ENCODE measurements at regions not wholly inside any gene's neighbourhood (a gene's known extent, or its start where the extent isn't known, plus 50 kb on each side); places are given as distances from the start of the nearest gene placed in this dataset.
"Not testable (repeated sequence)": the region's sequence is repeated elsewhere in the genome, so short reads cannot be mapped to it uniquely, and the experiment has no call there.

DNA sequence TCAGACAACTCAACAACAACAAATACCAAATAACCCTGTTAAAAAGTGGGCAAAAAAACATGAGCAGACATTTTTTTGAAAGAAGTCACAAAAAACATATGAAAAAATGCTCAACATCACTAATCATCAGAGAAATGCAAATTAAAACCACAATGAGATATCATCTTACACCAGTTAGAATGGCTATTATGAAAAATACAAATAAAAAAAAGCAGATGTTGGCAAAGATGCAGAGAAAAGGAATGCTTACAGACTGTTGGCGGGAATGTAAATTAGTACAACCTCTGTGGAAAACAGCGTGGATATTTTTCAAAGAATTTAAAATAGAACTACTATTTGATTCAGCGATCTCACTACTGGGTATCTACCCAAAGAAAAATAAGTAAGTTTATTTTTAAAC lies 114.0 kb downstream of the SLC38A4 start:
- Mint-ChIP-seq H3K4me1 (ENCODE audit: low read depth) (no peaks in the 10 kb centered on the region), H3K9me3 (no peaks in the 10 kb centered on the region), H3K27me3 (ENCODE audit: insufficient read depth) (peaks cover 5% of the 10 kb centered on the region), H3K27ac (no peak overlapping the region), H3K4me3 (no peak overlapping the region), H3K36me3 (ENCODE audit: low read depth) (no peaks in the 10 kb centered on the region)
- intact Hi-C loops (cut with micrococcal nuclease), result no loop called here
- no peak for DNase-seq (ENCODE audit: low spot score)

DNA sequence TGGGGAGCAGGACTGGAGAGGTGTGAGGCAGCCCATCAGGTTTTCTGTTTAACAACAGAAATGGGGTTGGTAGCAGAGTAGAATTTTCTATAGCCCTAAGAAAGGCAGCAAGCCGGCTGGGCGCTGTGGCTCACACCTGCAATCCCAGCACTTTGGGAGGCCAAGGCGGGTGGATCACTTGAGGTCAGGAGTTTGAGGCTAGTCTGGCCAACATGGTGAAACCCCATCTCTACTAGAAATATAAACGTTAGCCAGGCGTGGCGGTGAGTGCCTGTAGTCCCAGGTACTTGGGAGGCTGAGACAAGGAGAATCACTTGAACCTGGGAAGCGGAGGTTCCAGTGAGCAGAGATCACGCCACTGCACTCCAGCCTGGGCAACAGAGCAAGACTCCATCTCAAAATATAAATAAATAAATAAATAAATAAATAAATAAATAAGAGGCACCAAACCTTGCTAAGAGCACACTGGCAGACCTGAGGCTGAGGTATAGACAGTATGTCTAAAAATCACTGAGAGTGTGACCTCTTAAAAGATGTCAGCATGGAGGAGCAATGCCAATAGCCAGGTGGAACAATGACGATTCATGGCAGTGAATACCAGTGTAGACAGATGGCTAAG lies 115.6 kb downstream of the SLC38A4 start:
- peaks cover 5% of the 10 kb centered on the region for H3K27me3 Mint-ChIP-seq (ENCODE audit: insufficient read depth)
- H3K4me3 Mint-ChIP-seq, result no peak overlapping the region
- no peaks in the 10 kb centered on the region for H3K9me3 Mint-ChIP-seq
- no peak for DNase-seq (ENCODE audit: low spot score)
- no peak overlapping the region for H3K27ac Mint-ChIP-seq
- H3K36me3 Mint-ChIP-seq (ENCODE audit: low read depth), result no peaks in the 10 kb centered on the region
- no peaks in the 10 kb centered on the region for H3K4me1 Mint-ChIP-seq (ENCODE audit: low read depth)
- intact Hi-C loops (cut with micrococcal nuclease), result no loop called here

DNA sequence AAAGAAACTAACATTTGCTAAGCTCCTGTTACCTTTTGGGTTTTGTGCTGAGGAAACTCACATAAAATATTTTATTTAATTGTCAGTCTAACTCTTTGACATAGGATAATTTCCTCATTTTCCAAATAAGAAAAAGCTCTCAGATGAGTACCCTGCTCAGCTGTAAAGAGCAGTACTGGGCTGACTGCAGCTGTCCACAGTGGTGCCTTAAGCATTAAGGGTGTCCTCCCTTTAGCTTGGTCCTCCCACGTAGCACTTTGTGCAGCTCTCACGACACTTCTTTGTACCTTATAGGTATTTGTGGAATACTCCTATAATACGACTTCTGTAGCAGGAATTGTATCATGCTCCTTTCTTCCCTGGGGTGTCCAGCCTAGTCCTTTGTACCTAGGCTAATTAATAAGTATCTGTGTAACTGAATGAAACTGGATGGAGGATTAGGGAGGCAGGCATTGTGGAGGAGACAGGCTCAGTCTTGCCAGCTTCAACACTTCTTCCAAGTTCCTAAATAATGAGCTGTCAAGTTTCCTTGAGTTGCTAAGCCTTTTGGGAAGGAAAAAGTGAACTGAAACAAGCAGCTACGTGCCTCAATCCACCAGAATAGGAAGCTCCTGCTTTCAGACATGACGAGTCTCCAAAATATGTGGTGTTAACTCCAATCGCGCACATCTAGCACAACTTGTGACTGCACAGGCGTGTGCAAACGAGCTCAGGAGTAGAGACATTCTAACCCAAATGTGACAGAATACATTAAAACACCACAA lies 123.0 kb downstream of the SLC38A4 start:
- Mint-ChIP-seq H3K9me3 (peaks cover 16% of the 10 kb centered on the region), H3K4me1 (ENCODE audit: low read depth) (no peaks in the 10 kb centered on the region), H3K4me3 (no peak overlapping the region)

DNA sequence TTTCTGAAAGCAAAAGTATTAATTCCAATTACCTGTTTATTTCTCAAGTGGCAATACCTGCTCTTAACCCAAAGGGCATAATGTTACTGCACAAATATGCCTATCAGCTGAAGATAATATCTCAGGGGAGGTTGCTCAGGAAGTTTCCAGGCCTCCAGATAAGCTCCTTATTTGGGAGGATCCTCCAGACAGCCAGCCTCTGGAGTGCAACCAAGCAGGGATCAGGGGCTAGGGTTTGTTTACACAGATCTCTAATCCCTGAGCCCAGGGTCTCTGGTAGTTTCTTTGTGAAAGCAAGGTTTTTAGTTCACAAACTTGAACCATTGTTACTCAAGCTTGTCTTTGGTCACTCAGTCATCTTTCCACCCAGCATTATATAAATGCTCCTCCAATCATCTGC lies 124.4 kb downstream of the SLC38A4 start:
- no peak overlapping the region for H3K4me3 Mint-ChIP-seq
- no peaks in the 10 kb centered on the region for H3K4me1 Mint-ChIP-seq (ENCODE audit: low read depth)
- peaks cover 2% of the 10 kb centered on the region for H3K36me3 Mint-ChIP-seq (ENCODE audit: low read depth)
- peaks cover 5% of the 10 kb centered on the region for H3K27me3 Mint-ChIP-seq (ENCODE audit: insufficient read depth)
- peaks cover 22% of the 10 kb centered on the region for H3K9me3 Mint-ChIP-seq
- DNase-seq (ENCODE audit: low spot score), result no peak
- intact Hi-C loops (cut with micrococcal nuclease), result no loop called here
- no peak overlapping the region for H3K27ac Mint-ChIP-seq

More for the DNA sequence above, 123.0 kb downstream of the SLC38A4 start:
- DNase-seq (ENCODE audit: low spot score), result no peak
- Mint-ChIP-seq H3K36me3 (ENCODE audit: low read depth) (peaks cover 2% of the 10 kb centered on the region), H3K27ac (no peak overlapping the region), H3K27me3 (ENCODE audit: insufficient read depth) (peaks cover 4% of the 10 kb centered on the region)
- intact Hi-C loops (cut with micrococcal nuclease), result no loop called here

DNA sequence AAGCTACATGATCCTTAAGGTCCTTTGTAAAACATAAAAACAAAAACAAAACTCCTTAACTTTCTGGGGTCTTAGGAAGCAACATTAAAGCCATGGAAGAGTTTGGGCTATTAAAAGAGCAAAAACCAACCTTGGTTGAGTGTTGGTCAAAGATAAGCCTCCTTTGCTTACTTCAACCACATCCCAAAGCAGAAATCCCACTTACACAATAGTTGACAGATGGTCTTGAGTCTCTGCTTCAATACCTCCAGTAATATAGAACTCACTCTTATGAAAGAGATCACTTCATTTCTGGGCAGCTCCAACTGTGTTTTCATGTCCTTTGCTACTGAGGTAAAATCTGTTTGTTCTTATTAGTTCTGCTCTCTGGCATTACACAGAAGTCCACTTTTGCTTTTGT lies 125.8 kb downstream of the SLC38A4 start:
- peaks cover 22% of the 10 kb centered on the region for H3K9me3 Mint-ChIP-seq
- no peak overlapping the region for H3K4me3 Mint-ChIP-seq
- intact Hi-C loops (cut with micrococcal nuclease), result no loop called here
- H3K27me3 Mint-ChIP-seq (ENCODE audit: insufficient read depth), result peaks cover 5% of the 10 kb centered on the region
- peaks cover 2% of the 10 kb centered on the region for H3K36me3 Mint-ChIP-seq (ENCODE audit: low read depth)
- DNase-seq (ENCODE audit: low spot score), result no peak
- no peaks in the 10 kb centered on the region for H3K4me1 Mint-ChIP-seq (ENCODE audit: low read depth)
- H3K27ac Mint-ChIP-seq, result no peak overlapping the region

DNA sequence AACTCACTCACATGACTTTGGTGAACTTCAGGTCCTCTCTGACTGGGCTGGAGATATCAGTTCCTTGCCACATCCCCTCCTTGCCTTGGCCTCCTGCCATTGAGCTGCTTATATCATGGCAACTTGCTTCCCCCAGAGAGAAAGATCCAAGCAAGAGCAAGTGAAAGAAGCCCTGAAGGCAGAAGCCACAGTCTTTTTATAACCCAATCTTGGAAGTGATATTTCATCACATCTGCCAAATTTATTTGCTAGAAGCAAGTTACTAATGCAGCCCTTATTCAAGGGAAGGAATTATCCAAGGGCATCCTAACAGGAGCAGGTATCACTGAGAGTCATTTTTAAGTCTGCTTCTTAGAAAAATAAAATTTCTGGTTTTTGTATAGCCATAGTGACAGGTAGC lies 127.8 kb downstream of the SLC38A4 start:
- peaks cover 5% of the 10 kb centered on the region for H3K27me3 Mint-ChIP-seq (ENCODE audit: insufficient read depth)
- H3K27ac Mint-ChIP-seq, result no peak overlapping the region
- intact Hi-C loops (cut with micrococcal nuclease), result no loop called here
- H3K9me3 Mint-ChIP-seq, result peaks cover 14% of the 10 kb centered on the region
- no peak overlapping the region for H3K4me3 Mint-ChIP-seq
- DNase-seq (ENCODE audit: low spot score), result no peak
- H3K4me1 Mint-ChIP-seq (ENCODE audit: low read depth), result no peaks in the 10 kb centered on the region
- H3K36me3 Mint-ChIP-seq (ENCODE audit: low read depth), result peaks cover 2% of the 10 kb centered on the region

DNA sequence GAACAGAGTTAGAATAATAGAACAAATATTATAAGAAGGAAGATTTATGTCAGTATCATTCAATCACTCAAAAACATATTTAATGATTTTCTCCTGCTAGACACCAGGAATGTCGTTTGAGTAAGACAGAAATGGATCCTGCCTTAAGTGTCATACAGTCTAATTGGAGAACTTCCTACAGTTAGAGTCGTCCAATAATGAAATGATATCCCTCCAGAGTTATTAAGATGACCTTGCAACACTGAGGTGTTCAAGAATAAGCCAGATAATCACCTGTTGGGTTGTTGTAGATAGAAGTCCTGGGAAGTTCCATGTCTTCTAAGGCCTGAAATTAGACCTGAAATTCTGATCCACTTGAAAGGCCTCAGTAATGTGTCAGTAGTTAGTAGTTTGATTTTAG lies 132.3 kb downstream of the SLC38A4 start:
- intact Hi-C loops (cut with micrococcal nuclease), result no loop called here
- no peak overlapping the region for H3K27ac Mint-ChIP-seq
- no peaks in the 10 kb centered on the region for H3K4me1 Mint-ChIP-seq (ENCODE audit: low read depth)
- no peak overlapping the region for H3K4me3 Mint-ChIP-seq
- DNase-seq (ENCODE audit: low spot score), result no peak
- H3K9me3 Mint-ChIP-seq, result peaks cover 15% of the 10 kb centered on the region
- peaks cover 2% of the 10 kb centered on the region for H3K27me3 Mint-ChIP-seq (ENCODE audit: insufficient read depth)
- peaks cover 2% of the 10 kb centered on the region for H3K36me3 Mint-ChIP-seq (ENCODE audit: low read depth)

DNA sequence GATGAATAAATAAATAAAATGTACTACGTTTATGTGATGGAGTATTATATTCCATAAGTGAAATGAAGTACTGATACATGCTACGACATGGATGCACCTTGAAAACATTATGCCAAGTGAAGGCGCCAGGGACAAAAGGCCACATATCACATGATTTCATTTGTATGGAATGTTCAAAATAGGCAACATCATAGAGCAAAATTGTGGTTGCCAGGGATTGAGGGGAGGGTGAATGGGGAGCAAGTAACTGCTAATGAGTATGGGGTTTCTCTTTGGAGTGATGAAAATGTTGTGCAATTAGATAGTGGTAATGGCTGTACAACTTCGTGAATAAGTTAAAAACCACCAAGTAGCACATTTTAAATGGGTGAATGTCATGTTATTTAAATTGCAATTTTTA lies 132.8 kb downstream of the SLC38A4 start:
- DNase-seq (ENCODE audit: low spot score), result no peak
- no peak overlapping the region for H3K27ac Mint-ChIP-seq
- intact Hi-C loops (cut with micrococcal nuclease), result no loop called here
- H3K4me3 Mint-ChIP-seq, result no peak overlapping the region
- no peaks in the 10 kb centered on the region for H3K4me1 Mint-ChIP-seq (ENCODE audit: low read depth)
- H3K27me3 Mint-ChIP-seq (ENCODE audit: insufficient read depth), result peaks cover 2% of the 10 kb centered on the region
- H3K36me3 Mint-ChIP-seq (ENCODE audit: low read depth), result peaks cover 2% of the 10 kb centered on the region
- peaks cover 12% of the 10 kb centered on the region for H3K9me3 Mint-ChIP-seq

DNA sequence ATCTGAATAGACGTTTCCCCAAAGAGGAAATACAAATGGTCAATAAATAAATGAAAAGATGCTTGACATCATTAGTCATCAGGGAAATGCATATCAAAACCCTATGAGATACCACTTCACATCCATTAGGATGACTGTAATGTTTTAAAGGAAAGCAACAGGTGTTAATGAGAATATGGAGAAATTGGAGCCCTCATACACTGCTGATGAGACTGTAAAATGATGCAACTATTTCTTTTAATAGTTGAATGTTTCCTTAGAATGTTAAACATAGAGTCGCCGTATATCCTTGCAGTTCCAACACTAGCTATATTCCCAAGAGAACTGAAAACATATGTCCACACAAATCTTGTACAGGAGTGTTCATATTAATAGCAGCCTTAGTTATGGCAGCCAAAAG lies 133.2 kb downstream of the SLC38A4 start:
- H3K36me3 Mint-ChIP-seq (ENCODE audit: low read depth), result no peaks in the 10 kb centered on the region

DNA sequence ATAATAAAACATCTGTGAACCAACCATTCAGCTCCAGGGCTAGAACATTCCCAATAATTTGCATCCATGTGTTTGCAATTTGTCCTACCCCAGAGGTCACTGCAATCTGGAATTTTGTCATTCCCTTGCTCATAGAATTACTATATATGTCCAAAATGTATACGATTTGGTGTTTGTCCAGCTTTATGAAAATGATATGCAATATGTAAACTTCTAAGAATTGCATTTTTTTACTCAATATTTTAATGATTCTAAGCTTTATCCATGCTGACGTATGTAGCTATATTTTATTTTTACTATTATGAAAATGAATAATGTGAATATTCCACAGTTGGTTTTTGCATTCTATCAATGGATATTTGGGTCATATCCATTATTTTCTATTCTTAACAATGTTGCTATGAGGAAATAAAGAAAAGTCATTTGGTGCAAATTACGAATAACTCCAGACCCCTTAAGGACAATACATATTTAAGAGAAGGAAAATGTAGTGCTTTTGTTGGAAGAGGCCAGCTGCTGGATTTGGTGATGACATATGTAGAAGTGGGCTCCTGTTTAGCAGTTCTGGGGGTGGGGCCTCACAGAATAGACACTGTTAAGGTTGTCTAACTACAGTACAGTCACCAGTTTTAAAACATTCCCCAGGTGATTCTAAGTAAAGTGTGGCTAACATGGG lies 139.4 kb downstream of the SLC38A4 start:
- no peak for DNase-seq (ENCODE audit: low spot score)
- Mint-ChIP-seq H3K36me3 (ENCODE audit: low read depth) (peaks cover 5% of the 10 kb centered on the region), H3K4me3 (no peak overlapping the region), H3K27me3 (ENCODE audit: insufficient read depth) (peaks cover 2% of the 10 kb centered on the region), H3K9me3 (peaks cover 20% of the 10 kb centered on the region), H3K27ac (no peak overlapping the region), H3K4me1 (ENCODE audit: low read depth) (no peaks in the 10 kb centered on the region)
- intact Hi-C loops (cut with micrococcal nuclease), result no loop called here

More for the DNA sequence above, 133.2 kb downstream of the SLC38A4 start:
- no peaks in the 10 kb centered on the region for H3K27me3 Mint-ChIP-seq (ENCODE audit: insufficient read depth)
- no peaks in the 10 kb centered on the region for H3K4me1 Mint-ChIP-seq (ENCODE audit: low read depth)
- DNase-seq (ENCODE audit: low spot score), result no peak
- H3K4me3 Mint-ChIP-seq, result no peak overlapping the region
- intact Hi-C loops (cut with micrococcal nuclease), result no loop called here
- H3K27ac Mint-ChIP-seq, result no peak overlapping the region
- peaks cover 8% of the 10 kb centered on the region for H3K9me3 Mint-ChIP-seq

DNA sequence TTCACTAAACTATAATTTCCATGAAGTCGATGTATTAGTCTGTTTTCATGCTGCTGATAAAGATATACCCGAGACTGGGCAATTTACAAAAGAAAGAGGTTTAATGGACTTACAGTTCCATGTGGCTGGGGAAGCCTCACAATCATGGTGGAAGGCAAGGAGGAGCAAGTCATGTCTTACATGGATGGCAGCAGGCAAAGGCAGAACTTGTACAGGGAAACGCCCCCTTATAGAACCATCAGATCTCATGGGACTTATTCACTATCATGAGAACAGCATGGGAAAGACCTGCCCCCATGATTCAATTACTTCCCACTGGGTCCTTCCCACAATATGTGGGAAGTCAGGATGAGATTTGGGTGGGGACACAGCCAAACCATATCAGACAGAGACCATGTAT lies 141.6 kb downstream of the SLC38A4 start:
- intact Hi-C loops (cut with micrococcal nuclease); H3K27me3 Mint-ChIP-seq (ENCODE audit: insufficient read depth); DNase-seq (ENCODE audit: low spot score); H3K4me1 Mint-ChIP-seq (ENCODE audit: low read depth); H3K4me3 Mint-ChIP-seq; H3K36me3 Mint-ChIP-seq (ENCODE audit: low read depth); H3K27ac Mint-ChIP-seq: not testable (repeated sequence)
- peaks cover 17% of the 10 kb centered on the region for H3K9me3 Mint-ChIP-seq

DNA sequence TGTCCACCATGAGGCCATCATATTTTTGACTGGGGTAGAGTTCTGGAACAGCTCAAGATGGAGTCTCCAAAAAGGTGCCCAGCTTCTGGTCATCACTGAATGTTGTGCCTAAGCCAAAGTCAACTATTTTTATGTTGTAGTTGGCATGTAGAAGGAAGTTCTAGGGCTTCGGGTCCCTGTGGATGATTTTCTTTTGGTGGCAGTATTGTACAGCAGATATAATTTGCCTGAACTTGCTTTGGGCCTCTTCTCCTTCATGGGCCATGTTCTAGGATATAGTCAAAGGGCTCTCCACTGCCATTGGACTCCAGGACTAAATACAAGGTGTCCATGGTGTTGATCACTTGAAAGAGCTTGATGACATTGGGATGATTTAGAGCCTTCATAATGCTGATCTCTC lies 143.6 kb downstream of the SLC38A4 start:
- intact Hi-C loops (cut with micrococcal nuclease), result no loop called here
- Mint-ChIP-seq H3K9me3 (peaks cover 17% of the 10 kb centered on the region), H3K27ac (no peak overlapping the region), H3K4me1 (ENCODE audit: low read depth) (no peaks in the 10 kb centered on the region), H3K36me3 (ENCODE audit: low read depth) (peaks cover 5% of the 10 kb centered on the region), H3K27me3 (ENCODE audit: insufficient read depth) (peaks cover 5% of the 10 kb centered on the region), H3K4me3 (no peak overlapping the region)
- no peak for DNase-seq (ENCODE audit: low spot score)

DNA sequence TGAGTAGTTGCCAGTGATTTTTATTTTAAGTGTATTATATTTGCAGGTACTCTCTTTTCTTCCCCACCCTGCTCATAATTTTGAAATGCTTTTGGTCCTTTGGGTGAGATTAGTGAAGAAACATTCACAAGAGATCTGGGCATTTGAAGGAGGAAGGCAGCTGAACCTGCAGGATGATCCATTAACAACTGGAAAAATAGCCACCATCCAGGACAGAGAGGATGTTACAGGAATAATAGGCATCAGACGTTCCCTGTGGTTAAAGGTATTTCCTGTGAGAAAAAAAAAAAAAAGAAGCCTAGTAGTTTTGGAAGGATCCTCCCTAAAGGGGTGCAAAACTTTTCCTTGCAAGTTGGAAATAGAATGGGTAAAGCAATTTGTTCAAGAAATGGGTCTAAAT lies 145.3 kb downstream of the SLC38A4 start:
- H3K27me3 Mint-ChIP-seq (ENCODE audit: insufficient read depth), result peaks cover 3% of the 10 kb centered on the region
- H3K27ac Mint-ChIP-seq, result no peak overlapping the region
- intact Hi-C loops (cut with micrococcal nuclease), result no loop called here
- no peak overlapping the region for H3K4me3 Mint-ChIP-seq
- peaks cover 17% of the 10 kb centered on the region for H3K9me3 Mint-ChIP-seq
- DNase-seq (ENCODE audit: low spot score), result no peak
- peaks cover 5% of the 10 kb centered on the region for H3K36me3 Mint-ChIP-seq (ENCODE audit: low read depth)
- H3K4me1 Mint-ChIP-seq (ENCODE audit: low read depth), result peaks cover 7% of the 10 kb centered on the region
